NOMO-1 treated with dmso at 0.1 percent for 144 hours (cell line): ENCODE measurements at regions not wholly inside any gene's neighbourhood (a gene's known extent, or its start where the extent isn't known, plus 50 kb on each side); places are given as distances from the start of the nearest gene placed in this dataset.
A peak's percentile ranks its signal among the peaks of the same experiment; 100 is the strongest.
"Not testable (repeated sequence)": the region's sequence is repeated elsewhere in the genome, so short reads cannot be mapped to it uniquely, and the experiment has no call there.

Source experiments
- DNase-seq: peaks from one replicate; lab custom pipeline; 2025; ENCODE audit not compliant: unreplicated experiment; lab: John Stamatoyannopoulos, UW

GRCh38 chr6:147651-148050 is 144.6 kb upstream of the DUSP22 start:
- DNase-seq = not testable (repeated sequence)

DNA sequence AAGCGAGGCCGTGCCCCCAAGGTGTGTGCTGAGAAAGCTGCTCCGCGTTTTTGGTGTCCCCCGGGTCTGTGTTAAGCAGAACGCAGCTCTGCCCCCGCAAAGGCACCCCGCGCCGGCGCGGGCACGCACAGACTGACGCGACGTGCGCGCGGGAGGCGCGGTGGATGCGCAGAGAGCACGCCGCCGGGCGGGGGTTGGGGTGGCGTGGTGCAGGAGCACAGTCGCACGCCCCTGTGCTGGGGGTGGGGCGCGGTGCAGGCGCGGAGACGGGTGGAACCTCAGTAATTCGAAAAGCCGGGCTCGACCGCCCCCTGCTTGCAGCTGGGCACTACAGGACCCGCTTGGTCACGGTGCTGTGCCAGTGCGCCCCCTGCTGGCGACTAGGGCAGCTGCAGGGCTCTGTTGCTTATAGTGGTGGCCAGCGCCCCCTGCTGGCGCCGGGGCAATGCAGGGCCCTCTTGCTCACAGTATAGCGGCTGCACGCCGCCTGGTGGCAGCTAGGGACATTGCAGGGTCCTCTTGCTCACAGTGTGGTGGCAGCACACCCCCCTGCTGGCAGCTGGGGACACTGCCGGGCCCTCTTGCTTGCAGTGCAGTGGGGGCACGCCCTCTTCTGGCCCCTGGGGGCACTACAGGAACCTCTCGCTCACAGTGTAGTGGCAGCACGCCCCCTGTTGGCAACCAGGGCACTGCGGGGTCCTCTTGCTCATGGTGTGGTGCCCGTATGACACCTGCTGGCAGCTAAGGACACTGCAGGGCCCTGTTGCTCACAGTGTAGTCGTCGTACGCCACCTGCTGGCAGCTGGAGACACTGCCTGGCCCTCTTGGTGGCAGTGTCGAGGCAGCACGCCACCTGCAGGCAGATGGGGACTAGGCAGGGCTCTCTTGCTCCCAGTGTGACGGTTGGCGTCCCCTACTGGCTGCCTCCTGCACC is 144.0 kb upstream of the DUSP22 start:
- not testable (repeated sequence) for DNase-seq

GRCh38 chr6:150147-150546 is 142.1 kb upstream of the DUSP22 start:
- not testable (repeated sequence) for DNase-seq

- not testable (repeated sequence) for DNase-seq
Observed at GRCh38 chr6:152436-152835, 139.9 kb upstream of the DUSP22 start.

GRCh38 chr6:153026-153425 is 139.3 kb upstream of the DUSP22 start:
- DNase-seq = peak; percentile 60

DNA sequence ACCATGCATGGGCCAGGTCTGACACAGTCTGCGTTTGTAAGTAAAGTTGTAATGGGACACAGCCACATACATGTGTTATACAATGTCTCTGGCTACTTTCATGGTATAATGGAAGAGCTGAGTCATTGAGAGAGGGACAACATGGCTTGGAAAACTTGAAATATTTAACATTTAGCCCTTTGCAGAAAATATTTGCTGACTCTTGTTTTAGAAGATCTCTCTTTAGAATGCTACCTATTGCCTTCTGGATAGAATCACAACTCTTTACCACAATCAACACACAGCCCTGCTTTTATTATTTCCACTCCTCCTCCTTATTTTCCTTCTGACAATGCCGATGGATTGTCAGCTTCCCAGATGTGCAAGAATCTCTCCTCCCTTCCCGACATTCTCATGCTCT is 138.4 kb upstream of the DUSP22 start:
- DNase-seq = not testable (repeated sequence)

GRCh38 chr6:154321-155092 is 137.8 kb upstream of the DUSP22 start:
- DNase-seq = not testable (repeated sequence)

DNA sequence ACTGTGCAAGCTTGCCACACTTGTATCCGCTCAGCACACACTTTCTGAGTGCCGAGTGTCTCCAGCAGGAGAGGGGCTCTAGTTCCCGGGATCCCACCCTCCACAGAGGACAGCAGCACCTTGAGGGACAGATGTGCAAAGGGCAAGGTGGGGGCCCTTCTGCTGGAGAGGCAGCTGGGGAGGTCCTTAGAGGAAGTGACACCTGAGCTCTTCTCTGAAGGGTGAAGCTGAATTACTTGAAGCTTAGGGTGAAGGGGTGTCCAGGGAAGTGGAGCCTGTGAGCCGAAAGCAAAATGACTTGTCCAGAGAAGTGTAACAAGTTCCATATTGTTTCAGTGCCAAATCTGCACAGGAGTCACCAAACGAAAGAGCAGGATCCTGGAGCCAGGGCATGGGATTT is 136.3 kb upstream of the DUSP22 start:
- DNase-seq = no peak

- DNase-seq = not testable (repeated sequence)
Observed at GRCh38 chr6:156441-157140, 135.7 kb upstream of the DUSP22 start.

- DNase-seq = not testable (repeated sequence)
Observed at GRCh38 chr6:157176-157575, 135.1 kb upstream of the DUSP22 start.

GRCh38 chr6:161657-162056 is 130.6 kb upstream of the DUSP22 start:
- not testable (repeated sequence) for DNase-seq

- DNase-seq = no peak
Observed at GRCh38 chr6:164720-165119, 127.6 kb upstream of the DUSP22 start.

DNA sequence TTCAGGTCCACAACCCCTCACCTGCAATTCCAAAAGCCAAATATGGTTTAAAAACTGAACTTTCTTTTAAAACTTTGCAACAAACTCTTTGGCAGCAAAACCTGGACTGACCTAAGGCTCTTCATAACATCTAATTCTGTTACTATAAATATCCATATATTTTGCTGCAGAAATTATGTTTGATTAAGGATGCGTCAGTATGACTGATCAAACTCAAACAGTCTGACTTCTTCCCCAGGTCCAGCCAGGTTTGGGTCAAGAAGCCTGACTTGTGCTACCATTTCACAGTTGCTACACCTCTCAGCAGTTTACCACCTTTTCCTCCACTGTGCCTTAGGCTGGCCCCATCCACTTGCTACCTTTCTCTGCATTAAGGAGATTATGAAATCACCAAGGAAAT is 127.0 kb upstream of the DUSP22 start:
- no peak for DNase-seq

DNA sequence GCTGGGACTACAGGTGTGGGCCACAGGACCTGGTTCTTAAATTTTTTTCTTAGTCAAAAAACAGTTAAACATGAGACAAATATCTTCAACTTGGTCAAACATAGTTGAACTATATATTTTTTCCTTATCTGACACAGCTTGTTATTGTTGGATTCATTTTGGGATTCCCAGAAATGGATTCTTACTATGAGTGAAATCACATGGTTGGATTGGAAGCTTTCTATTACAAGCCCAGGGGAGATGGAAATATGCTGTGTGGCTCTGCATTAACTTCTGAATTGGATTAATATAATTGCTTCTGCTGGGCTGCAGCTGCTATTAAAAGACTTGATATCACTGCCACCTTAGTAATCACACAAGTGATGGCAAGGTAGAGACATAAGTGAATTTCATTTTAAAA is 126.4 kb upstream of the DUSP22 start:
- no peak for DNase-seq

GRCh38 chr6:168865-169455 is 123.3 kb upstream of the DUSP22 start:
- no peak for DNase-seq

DNA sequence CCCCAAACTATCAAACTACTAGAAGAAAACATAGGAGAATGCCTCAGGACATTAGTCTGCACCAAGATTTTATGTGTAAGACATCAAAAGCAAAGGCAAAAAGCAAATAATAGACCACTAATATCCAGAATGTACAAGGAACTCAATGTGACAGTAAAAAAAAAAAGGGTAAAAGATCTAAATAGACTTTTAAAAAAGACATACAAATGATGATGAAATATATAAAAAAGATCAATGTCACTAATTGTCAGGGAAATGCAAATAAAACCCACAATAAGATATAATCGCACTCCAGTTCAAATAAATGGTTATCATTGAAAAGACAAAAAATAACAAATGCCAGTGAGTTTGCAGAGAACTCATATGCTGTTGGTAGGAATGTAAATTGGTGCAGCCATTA is 118.3 kb upstream of the DUSP22 start:
- DNase-seq = no peak

GRCh38 chr6:175680-176079 is 116.6 kb upstream of the DUSP22 start:
- DNase-seq = no peak

DNA sequence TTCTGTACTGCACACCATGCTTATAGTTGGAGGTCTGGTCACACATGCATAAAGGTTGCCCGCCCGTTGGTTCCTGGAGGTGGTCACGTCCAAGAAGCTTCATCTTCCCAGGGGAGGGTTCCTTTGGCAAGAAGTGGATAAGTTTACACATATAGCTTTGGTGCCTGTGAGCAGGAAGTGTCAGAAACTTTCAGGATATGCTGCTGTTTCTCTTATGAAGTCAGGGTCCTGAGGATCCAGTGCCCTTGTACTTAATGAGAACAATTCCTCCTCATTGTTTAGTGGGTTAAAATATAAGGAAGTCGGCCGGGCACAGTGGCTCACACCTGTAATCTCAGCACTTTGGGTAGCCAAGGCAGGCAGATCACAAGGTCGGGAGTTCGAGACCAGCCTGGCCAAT is 115.5 kb upstream of the DUSP22 start:
- no peak for DNase-seq

GRCh38 chr6:178119-178518 is 114.2 kb upstream of the DUSP22 start:
- DNase-seq = no peak

GRCh38 chr6:178929-179328 is 113.4 kb upstream of the DUSP22 start:
- not testable (repeated sequence) for DNase-seq

DNA sequence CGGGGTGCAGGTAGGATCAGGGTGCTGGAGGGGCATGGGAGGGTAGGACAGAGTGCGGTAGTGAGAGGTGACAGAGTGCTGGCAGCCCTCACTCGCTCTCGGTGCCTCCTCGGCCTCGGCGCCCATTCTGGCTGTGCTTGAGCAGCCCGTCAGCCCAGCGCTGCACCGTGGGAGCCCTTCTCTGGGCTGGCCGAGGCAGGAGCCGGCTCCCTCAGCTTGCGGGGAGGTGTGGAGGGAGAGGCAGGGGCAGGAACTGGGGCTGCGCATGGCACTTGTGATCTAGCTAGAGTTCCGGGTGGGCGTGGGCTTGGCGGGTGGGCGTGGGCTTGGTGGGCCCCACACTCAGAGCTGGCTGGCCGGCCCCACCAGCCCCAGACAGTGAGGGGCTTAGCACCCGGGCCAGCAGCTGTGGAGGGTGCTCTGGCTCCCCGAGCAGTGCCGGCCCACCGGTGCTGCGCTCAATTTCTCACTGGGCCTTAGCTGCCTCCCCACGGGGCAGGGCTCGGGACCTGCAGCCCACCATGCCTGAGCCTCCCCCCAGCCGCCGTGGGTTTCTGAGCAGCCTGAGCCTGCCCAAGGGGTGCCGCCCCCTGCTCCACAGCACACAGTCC is 112.8 kb upstream of the DUSP22 start:
- DNase-seq = no peak
